GM10266 (cell line): ENCODE measurements at regions not wholly inside any gene's neighbourhood (a gene's known extent, or its start where the extent isn't known, plus 50 kb on each side); places are given as distances from the start of the nearest gene placed in this dataset.

Experiments used
- DNase-seq: peaks from one replicate; pipeline ENCODE4 v3.0.0; 2012; ENCODE audit errors: extremely low spot score
- CTCF ChIP-seq: IDR thresholded peaks from 2 replicates; pipeline ENCODE4 v1.5.1; 2012; ENCODE audit warnings: mild to moderate bottlenecking, low read depth; ENCODE audit not compliant: control insufficient read depth, insufficient read depth; ENCODE audit errors: missing control alignments

GRCh38 chr20:6966721-6967120 lies 199.2 kb downstream of the BMP2 start:
- TF ChIP-seq CTCF, result no peak

GRCh38 chr20:6974838-6975237 lies 207.4 kb downstream of the BMP2 start:
- TF ChIP-seq CTCF, result no peak
- no peak for DNase-seq

More at GRCh38 chr20:6966721-6967120, 199.2 kb downstream of the BMP2 start:
- no peak for DNase-seq

GRCh38 chr20:6975311-6975710 lies 207.8 kb downstream of the BMP2 start:
- DNase-seq, result no peak
- no peak for TF ChIP-seq CTCF

- DNase-seq, result no peak
- TF ChIP-seq CTCF, result no peak
These were observed 208.8 kb downstream of the BMP2 start for GRCh38 chr20:6976106-6976900.

GRCh38 chr20:6979621-6980020 lies 212.1 kb downstream of the BMP2 start:
- TF ChIP-seq CTCF, result no peak

GRCh38 chr20:6993011-6993410 lies 225.5 kb downstream of the BMP2 start:
- DNase-seq, result no peak

More at GRCh38 chr20:6979621-6980020, 212.1 kb downstream of the BMP2 start:
- no peak for DNase-seq

More at GRCh38 chr20:6993011-6993410, 225.5 kb downstream of the BMP2 start:
- TF ChIP-seq CTCF, result no peak
